Epithelial cell of proximal tubule (primary cell): ENCODE measurements at regions not wholly inside any gene's neighbourhood (a gene's known extent, or its start where the extent isn't known, plus 50 kb on each side); places are given as distances from the start of the nearest gene placed in this dataset.
"Not testable (repeated sequence)": the region's sequence is repeated elsewhere in the genome, so short reads cannot be mapped to it uniquely, and the experiment has no call there.

Source experiments
- DNase-seq: peaks from one replicate; pipeline ENCODE4 v3.0.0-alpha.2; 2011; ENCODE audit warnings: low read depth
- H3K4me3 ChIP-seq: 2 replicates; pipeline ENCODE4 v1.5.1; 2011; ENCODE audit warnings: low read depth, mild to moderate bottlenecking, low read length
- CTCF ChIP-seq: conservative IDR thresholded peaks from 2 replicates; pipeline ENCODE4 v1.5.1; 2012; ENCODE audit warnings: low read depth, mild to moderate bottlenecking, low read length

GRCh38 chr2:125243074-125243473 lies 1218.0 kb downstream of the CNTNAP5 start:
- no peak for TF ChIP-seq CTCF
- DNase-seq = no peak
- H3K4me3 ChIP-seq = no peak overlapping the region

GRCh38 chr2:125254010-125254409 lies 1228.9 kb downstream of the CNTNAP5 start:
- no peak for TF ChIP-seq CTCF
- H3K4me3 ChIP-seq = no peak overlapping the region
- DNase-seq = no peak

- TF ChIP-seq CTCF = no peak
- no peak overlapping the region for H3K4me3 ChIP-seq
- DNase-seq = no peak
Observed at GRCh38 chr2:125259451-125259850, 1234.4 kb downstream of the CNTNAP5 start.

DNA sequence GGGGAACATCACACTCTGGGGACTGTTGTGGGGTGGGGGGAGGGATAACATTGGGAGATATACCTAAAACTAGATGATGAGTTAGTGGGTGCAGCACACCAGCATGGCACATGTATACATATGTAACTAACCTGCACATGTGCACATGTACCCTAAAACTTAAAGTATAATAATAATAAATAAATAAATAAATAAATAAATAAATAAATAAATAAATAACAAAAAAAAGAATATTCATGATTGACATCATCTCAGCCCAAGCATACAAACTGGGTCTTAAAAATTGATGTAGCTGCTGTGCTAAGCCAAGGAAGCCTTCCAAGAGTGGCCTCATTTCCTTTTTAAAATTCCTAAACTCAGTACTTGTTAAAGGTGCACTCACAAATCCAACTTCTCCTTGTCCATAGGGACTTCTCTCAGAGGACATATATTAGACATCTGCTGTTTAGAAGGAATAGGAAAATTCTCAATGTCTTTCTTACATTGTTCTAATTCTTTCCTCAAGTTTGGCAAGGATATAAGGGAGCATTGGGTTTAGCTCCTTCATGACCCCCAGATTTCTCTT lies 1235.4 kb downstream of the CNTNAP5 start:
- not testable (repeated sequence) for DNase-seq, H3K4me3 ChIP-seq

DNA sequence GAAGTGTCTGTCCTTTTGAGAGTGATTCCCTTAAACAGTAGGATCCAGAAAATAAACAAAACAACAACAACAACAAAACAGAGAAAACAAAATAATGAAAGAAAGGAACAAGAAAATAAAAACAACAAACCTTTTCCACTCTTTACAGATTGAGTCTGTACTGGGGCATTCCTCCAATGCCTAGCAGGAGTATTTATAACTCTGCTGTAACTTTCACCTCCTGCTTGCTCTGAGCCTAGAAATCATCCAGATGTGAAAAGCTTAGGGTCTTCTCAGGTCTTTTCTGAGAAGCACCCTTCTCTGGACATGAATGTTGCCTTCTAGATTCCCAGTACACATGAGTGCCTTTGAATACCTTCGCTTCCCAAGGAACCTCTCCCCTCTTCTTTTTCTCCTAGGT lies 1239.4 kb downstream of the CNTNAP5 start:
- H3K4me3 ChIP-seq = no peak overlapping the region
- no peak for TF ChIP-seq CTCF
- no peak for DNase-seq

GRCh38 chr2:125267683-125268082 lies 1242.6 kb downstream of the CNTNAP5 start:
- H3K4me3 ChIP-seq = no peak overlapping the region
- no peak for DNase-seq
- TF ChIP-seq CTCF = no peak

DNA sequence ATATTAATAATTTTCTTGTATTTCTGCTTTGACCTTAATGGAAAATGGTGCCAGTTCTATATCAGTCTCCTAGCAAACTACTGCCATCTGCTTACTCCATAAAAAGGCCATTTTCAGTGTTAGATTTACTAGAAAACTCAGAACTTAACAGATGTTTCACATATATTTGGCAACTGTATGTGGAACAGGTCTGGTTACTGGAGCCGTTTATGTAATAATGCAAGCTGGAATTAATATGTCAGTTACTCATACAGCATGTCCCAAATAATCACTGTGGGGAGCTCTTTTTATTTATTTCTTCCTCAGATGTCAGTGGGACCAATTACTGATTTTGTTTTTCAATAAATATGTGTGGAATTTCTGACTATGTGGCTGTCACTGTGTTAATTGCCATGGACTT lies 1247.6 kb downstream of the CNTNAP5 start:
- no peak overlapping the region for H3K4me3 ChIP-seq
- no peak for DNase-seq
- no peak for TF ChIP-seq CTCF
